NCI-H1105 treated with DMSO at 0.1 percent for 48 hours (cell line): ENCODE measurements at regions not wholly inside any gene's neighbourhood (a gene's known extent, or its start where the extent isn't known, plus 50 kb on each side); places are given as distances from the start of the nearest gene placed in this dataset.
A peak's percentile ranks its signal among the peaks of the same experiment; 100 is the strongest.
"Not testable (repeated sequence)": the region's sequence is repeated elsewhere in the genome, so short reads cannot be mapped to it uniquely, and the experiment has no call there.

Experiments used
- DNase-seq: peaks from one replicate; lab custom pipeline; 2025; lab: John Stamatoyannopoulos, UW

GRCh38 chr18:29873211-29873610 lies 1169.3 kb downstream of the DSC3 start:
- DNase-seq, result no peak

GRCh38 chr18:29871246-29871645 lies 1171.3 kb downstream of the DSC3 start:
- DNase-seq, result no peak

DNA sequence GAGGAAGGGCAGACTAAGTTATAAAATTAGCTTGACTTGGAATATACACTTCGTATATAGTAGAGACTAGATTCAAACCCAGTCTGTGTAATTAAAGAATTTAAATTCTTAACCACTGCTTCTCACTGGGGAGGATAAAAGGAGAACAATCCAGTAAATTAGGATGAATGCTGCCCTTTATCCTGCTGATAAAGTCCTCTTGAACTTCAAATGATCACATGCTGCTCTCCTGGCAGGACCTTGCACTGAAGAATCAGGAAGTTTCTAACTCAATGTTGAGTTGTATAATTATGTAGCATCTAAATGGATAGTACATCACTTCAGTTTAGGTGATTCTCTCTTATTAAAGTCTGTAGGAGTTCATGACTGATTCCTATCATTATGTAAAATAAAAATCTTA lies 1179.7 kb downstream of the DSC3 start:
- DNase-seq, result no peak

DNA sequence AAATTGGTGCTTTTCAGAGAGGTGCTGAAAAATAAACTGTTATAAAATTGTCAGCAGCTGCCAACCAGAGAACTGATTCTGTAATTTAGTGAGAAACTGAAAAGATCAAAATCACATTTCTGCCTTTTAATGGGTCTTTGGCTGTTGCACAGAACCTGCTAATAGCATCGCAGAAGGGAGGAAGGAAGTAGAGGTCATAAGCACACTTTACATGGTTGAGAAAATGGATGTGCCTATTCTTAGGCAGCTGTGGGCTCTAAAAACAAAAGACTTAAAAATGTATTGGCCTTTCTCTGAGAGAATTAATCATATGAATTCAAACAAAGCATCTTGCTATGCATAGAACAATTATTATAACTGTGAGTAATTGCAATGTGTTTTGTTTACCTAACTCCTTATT lies 1186.9 kb downstream of the DSC3 start:
- peak; percentile 31 for DNase-seq

DNA sequence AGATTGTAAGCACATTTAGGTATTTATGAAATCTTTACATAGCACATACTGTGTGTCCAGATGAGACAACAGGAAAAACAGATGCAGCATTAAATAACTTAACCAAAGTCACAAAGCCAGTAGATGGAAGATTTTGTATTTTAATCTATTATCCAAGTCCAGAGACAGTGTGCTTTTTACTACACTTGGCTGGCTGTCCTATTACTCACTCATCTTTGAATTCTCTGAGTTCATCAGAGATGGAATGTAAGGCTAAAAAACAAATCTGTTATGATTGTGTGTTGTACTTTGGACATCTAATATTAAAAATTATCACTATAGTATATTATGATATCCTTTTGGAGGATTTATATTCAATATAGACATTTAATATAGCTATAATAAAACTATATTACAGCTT lies 1189.4 kb downstream of the DSC3 start:
- DNase-seq, result no peak

- no peak for DNase-seq
Observed at GRCh38 chr18:29849144-29849543, 1193.4 kb downstream of the DSC3 start.

GRCh38 chr18:29841631-29842030 lies 1200.9 kb downstream of the DSC3 start:
- DNase-seq, result no peak

- DNase-seq, result no peak
Observed at GRCh38 chr18:29840089-29840488, 1202.5 kb downstream of the DSC3 start.

DNA sequence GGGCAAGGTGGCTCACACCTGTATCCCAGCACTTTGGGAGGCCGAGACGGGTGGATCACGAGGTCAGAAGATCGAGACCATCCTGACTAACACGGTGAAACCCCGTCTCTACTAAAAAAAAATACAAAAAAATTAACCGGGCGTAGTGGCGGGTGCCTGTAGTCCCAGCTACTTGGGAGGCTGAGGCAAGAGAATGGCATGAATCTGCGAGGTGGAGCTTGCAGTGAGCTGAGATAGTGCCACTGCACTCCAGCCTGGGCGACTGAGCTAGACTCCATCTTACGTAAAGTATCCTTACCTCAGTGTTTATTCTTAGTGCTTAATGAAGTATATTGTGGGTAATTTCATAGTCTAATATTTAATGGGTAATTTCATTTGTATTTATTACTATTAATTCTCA lies 1203.6 kb downstream of the DSC3 start:
- not testable (repeated sequence) for DNase-seq

- no peak for DNase-seq
Observed at GRCh38 chr18:29838556-29838955, 1204.0 kb downstream of the DSC3 start.

DNA sequence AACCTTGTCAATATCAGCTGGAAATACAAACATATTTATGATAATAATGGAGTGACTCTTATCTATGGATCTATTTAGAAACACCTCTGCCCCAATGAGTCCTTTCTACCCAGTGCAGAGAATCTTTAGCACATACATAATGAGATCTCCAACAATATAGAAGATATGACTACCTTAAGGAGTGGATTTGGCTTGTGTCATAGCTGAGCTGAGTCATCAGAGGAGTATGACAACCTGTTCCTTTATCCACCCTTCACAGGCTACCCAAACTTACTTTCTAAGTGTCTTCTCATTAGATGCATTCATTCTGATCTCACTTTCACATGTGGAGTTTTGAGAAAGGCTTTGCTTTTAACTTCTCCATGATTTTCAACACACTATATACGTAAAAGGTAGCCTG lies 1218.9 kb downstream of the DSC3 start:
- no peak for DNase-seq

DNA sequence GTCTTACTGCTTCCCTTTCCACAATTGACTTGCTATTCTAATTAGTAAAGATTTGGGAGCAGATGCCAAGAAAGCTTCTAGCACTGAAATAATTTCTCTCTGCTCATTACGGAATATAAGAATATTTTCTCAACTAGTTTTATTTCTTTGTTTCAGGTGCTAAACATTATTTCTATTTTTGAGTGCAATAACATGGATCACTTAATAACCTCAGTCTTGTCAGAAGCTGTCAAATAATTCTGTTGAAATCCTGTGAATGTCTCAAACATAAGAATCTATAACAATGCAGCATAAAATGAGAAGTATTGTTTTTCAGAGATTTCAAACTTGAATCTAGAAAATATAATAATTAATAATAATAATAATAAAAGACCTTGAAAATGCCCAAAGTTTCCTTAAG lies 1221.0 kb downstream of the DSC3 start:
- DNase-seq, result no peak

DNA sequence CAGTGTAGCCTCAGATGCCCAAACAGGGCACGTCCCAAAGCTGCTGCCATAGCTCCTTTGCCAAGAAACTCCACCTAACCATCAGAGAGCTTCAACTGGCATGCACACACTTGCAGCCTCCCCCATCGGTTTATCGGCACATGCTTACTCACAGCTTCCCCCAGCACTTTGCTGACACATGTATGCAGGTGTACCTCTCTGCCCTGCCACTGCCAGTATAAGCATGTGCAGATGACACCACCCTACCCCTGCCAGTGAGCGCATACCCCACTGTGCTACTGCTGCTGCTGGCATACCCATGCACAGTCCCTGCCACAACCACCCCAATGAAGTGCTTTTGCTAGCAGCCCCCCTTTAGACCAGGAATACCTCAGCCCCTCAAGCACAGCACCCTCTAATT lies 1231.0 kb downstream of the DSC3 start:
- DNase-seq, result no peak

GRCh38 chr18:29780816-29781215 lies 1261.7 kb downstream of the DSC3 start:
- no peak for DNase-seq

- no peak for DNase-seq
Observed at GRCh38 chr18:29779096-29779495, 1263.4 kb downstream of the DSC3 start.

- DNase-seq, result no peak
Observed at GRCh38 chr18:29753379-29753778, 1289.2 kb downstream of the DSC3 start.

DNA sequence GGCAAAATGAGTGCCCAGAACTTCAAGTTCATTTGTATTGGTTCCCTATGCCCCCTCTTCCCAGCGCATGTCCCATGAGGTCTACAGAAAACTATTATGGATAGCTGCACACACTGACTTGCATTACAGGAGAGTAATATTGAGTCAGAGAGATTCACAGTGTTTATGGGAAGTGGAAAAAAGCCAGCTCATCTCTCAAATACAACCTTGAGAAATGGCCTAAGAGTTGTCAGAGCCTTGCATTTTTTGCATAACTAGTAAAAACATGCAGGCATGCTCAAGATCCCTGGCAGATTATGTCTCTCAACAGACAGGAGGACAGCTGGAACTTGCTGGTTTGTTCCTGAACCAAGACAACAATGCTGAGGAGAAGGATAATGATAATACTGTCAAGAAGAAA lies 1292.8 kb downstream of the DSC3 start:
- DNase-seq, result no peak

- no peak for DNase-seq
Observed at GRCh38 chr18:29741461-29741860, 1301.1 kb downstream of the DSC3 start.

- no peak for DNase-seq
Observed at GRCh38 chr18:29737620-29738019, 1304.9 kb downstream of the DSC3 start.

DNA sequence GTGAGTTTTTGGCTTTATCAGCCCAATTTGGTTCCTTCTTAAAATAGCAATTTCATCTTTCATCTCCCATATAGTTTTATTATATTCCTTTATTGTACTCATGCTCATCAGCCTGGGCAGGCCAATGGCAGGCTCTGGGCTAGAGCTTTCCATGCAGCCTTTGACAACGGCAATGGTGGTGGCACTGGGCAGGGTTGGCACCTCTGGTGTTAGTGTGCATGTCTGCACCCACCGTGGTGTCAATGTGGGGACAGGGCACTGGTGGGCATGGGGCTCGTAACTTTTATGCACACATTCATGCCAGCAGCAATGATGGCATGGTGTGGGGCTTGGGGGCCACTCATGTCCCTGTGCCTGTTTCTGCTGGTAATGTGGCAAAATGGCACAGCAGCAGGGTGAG lies 1305.4 kb downstream of the DSC3 start:
- no peak for DNase-seq

DNA sequence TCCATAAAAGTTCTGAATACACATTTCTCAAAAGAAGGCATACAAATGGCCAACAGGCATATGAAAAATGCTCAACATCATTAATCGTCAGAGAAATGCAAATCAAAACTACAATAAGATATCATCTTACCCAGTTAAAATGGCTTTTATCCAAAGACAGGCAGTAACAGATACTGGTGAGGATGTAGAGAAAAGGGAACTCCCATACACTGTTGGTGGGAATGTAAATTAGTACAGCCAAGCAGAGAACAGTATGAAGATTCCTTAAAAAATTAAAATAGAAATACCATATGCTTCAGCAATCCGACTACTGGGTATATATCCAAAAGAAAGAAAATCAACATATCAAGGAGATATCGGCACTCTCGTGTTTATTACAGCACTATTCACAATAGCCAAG lies 1312.5 kb downstream of the DSC3 start:
- no peak for DNase-seq

- no peak for DNase-seq
Observed at GRCh38 chr18:29726646-29727045, 1315.9 kb downstream of the DSC3 start.

DNA sequence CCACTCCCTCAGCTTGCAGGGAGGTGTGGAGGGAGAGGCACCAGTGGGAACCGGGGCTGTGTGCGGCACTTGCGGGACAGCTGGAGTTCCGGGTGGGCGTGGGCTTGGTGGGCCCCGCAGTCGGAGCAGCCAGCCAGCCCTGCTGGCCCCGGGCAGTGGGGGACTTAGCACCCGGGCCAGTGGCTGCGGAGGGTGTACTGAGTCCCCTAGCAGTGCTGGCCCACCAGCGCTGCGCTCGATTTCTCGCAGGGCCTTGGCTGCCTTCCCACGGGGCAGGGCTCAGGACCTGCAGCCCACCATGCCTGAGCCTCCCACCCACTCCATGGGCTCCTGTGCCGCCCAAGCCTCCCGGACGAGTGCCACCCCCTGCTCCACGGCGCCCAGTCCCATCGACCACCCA lies 1319.1 kb downstream of the DSC3 start:
- DNase-seq, result not testable (repeated sequence)

- DNase-seq, result not testable (repeated sequence)
Observed at GRCh38 chr18:29715960-29716359, 1326.6 kb downstream of the DSC3 start.

DNA sequence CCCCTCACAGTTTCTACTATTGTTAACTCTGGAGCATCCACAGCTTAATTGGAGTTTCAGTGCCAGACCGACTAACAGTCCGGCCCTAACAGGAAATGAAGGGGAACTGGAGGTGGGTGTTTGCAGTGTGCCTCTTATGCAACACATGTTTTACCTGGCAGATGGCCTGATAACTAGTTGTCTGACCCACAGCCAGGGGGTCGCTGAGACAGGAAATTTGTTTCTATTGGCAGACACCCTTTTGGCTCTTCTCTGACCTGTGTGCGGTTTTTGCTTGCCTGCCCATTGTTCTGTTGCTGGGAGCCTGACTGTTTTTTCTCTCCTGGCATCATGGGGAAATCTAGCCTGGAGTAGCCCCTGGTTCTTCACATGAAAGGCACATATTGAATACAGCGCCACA lies 1329.8 kb downstream of the DSC3 start:
- no peak for DNase-seq
